NCI-H2227 (cell line): ENCODE measurements at regions not wholly inside any gene's neighbourhood (a gene's known extent, or its start where the extent isn't known, plus 50 kb on each side); places are given as distances from the start of the nearest gene placed in this dataset.
"Not testable (repeated sequence)": the region's sequence is repeated elsewhere in the genome, so short reads cannot be mapped to it uniquely, and the experiment has no call there.

ENCODE experiments used
- DNase-seq: peaks from one replicate; lab custom pipeline; 2025; ENCODE audit not compliant: unreplicated experiment; lab: John Stamatoyannopoulos, UW

GRCh38 chr15:38002883-38003477 is 68.5 kb downstream of the TMCO5A start:
- DNase-seq: no peak

GRCh38 chr15:38004218-38004861 is 69.9 kb downstream of the TMCO5A start:
- no peak for DNase-seq

DNA sequence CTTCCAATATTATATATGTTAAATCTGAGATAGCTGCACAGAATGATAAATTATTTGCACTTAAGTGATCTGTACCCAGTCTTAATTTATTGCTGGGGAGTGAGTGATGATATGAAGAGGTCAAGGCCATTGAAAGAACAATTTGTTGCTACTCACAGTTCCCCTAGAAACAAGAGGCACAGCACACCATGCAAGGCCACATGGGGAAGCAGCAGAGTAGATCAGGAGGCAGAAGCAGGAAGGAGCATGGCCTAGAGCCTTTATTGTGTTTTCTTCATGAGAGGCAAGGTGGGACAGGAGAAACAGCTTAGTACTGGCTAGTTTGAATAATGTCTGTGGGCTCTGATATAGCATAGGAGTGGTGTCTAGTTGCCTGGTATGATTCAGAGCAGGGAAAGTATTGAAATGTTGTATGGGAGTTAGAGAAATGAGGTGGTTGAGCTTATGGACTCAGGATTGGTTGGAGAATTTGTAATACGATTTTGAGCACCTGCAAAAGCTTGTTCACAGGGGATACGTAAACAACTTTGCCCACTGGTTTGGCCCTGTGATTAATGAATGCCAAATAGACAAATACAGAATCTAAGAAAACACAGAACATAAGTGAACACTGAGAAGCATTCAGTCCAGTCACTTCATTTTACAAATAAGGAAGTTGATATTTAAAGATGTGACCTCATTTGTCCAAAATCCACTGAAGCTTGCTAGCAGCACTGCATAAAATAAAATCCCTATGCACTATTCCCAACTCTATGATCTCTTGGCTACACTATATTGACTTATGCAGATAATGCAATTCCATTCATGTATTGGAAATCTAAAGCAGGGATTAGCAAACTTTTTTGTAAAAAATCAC is 71.7 kb downstream of the TMCO5A start:
- no peak for DNase-seq

GRCh38 chr15:38010395-38010794 is 76.0 kb downstream of the TMCO5A start:
- no peak for DNase-seq

GRCh38 chr15:38012894-38013293 is 78.5 kb downstream of the TMCO5A start:
- DNase-seq: no peak

DNA sequence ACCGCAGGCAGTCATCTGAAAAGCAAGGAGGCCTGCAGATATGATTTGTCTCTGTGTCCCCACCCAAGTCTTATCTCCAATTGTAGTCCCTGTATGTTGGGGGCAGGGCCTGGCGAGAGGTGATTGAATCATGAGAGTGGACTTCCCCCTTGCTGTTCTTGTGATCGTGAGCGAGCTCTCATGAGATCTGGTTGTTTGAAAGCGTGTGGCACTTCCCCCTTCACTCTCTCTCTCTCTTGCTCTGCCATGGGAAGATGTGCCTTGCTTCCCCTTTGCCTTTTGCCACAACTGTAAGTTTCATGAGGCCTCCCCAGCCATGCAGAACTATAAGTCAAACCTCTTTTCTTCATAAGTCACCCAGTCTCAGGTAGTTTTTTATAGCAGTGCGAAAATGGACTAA is 83.3 kb downstream of the TMCO5A start:
- no peak for DNase-seq

DNA sequence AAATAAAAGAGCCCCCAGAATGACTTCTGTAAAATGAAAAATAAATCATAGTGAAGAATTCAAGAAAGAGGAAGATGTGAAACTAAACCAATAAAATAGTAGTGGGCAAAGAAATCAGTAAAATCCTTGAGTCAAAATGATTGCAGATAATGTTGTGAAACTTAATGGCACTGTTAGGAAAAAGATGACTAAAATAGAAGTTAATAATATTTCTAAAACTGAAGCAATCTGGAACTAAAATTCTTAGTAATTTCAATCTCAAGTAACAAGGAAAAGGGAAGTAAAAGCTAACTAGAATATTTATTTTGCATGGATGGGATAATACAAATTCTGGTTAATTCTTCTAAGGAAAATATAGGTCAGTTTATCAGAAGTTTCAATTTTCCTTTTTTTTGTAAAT is 84.6 kb downstream of the TMCO5A start:
- DNase-seq: no peak

GRCh38 chr15:38021259-38021658 is 86.8 kb downstream of the TMCO5A start:
- DNase-seq: no peak

DNA sequence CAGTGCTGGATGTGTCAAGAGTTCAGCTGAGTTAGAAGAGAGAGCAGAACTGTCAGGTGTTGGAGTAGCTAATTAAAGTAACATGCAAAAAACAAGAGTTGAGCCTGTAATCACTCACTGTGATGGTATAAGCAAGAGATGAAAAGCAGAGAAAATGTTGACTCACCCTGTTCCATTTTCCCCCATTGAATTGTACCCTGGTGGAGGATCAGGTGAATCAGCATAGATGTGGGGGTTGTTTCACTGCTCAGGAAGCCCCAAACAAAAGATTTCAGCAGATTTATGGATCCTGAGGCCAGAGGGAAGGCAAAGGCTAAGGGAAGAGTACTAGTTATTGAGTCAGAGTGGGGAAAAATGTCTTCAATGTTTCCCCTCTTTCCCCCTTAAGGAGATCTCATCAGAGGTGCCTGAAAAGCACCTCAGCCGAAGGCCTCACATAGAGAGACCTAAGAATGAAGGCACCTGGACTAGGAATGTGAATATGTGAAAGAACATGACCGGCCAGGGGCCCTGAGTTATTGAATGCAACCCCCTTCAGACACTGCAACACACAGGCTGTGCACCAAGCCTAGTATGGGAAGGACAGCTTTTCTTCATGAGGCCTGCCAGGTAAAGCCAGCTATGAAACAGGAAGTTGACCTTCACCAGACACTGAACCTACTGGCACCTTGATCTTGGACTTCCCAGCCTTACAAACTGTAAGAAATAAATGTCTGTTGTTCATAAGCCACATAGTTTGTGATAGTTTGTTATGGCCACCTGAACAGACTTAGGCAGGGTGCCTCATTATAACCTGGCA is 90.1 kb downstream of the TMCO5A start:
- no peak for DNase-seq

- not testable (repeated sequence) for DNase-seq
These were observed 91.2 kb downstream of the TMCO5A start for GRCh38 chr15:38025656-38026055.

GRCh38 chr15:38028869-38029268 is 94.4 kb downstream of the TMCO5A start:
- no peak for DNase-seq

DNA sequence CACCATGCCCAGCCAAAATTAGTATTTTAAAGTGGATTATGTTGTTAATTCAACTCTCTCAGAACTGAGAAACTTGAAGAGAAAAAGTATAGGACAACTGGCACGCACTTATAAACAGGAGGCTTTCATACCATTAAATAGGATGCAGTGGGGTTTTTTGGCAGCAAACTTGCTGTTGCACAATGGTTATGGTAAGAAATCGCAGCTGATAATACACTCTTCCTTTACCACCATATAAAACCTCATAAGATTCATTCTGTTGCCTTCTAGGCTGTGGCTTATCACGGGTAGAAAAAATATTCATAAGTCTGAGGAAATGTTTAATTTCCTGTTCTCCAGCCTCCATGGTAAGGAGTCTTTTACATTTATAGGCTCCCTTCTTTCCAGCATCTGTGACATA is 95.3 kb downstream of the TMCO5A start:
- DNase-seq: no peak

- no peak for DNase-seq
These were observed 96.2 kb downstream of the TMCO5A start for GRCh38 chr15:38030609-38031008.

DNA sequence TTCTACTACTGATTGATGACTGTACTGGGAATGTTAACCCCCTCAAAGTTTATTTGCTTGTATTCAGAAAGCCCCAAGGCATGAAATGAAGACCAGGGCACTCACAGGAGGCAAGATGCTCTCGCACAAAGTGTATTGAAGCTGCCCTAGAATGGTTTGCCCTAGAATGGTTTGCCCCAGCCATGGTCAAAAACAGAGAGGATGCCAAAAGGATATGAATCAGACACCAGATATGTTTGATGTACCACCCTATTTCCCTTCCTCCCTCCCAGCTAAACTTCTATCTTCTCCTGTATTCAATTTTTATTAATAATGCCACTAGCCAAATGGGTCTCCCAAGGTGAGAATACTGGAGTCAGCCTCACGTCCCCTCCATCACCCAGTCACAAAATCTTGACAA is 101.3 kb downstream of the TMCO5A start:
- no peak for DNase-seq

GRCh38 chr15:38036790-38037338 is 102.4 kb downstream of the TMCO5A start:
- no peak for DNase-seq

DNA sequence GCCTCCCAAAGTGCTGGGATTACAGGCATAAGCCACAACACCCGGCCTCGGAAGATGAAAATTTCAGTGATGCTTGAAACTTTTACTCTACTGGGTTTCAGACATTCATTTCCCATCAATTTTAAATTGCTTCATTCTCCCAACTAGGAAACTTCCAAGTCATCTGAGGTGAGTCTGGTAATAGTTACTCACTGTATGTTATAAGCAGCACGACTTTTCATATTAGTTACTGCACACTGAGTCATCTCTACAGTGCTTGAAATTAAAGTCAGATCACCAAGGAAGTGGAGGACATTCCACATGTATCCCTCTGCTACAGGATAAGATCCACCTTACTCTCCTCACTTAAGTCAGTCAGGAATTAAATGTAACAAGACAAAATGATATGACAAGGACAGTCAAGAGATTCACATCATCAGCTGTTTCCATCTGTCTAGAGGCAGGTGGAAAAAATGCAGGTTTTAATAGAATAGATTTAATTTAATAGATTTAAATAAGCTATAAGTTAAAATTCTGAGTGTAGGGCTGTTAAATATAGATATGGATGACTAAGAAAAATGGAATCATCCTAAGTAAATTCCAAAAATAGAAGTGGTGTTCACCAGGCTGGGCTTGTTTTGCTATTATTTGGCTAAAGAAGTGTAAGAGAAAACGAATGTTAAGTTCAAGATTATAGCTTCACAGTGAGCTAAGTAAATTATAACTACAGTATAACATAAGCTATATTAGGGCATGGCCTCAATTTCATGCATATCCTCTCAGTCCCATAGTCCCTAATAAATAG is 104.4 kb downstream of the TMCO5A start:
- no peak for DNase-seq

DNA sequence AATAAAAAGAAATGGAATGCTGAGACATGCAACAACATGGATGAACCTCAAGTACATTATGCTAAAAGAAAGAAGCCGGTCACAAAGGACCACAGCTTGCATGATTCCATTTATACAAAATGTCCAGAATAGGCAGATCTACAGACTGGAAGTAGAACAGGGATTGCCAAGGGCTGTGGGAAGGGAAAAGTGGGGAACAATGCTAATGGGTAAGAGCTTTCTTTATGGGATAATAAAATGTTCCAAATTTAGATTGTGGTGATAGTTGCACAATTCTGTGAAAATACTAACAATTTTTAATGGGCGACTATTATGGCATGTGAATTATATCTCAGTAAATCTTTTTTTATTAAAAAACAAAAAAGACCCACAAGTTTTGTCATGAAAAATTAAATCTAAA is 106.2 kb downstream of the TMCO5A start:
- DNase-seq: no peak

DNA sequence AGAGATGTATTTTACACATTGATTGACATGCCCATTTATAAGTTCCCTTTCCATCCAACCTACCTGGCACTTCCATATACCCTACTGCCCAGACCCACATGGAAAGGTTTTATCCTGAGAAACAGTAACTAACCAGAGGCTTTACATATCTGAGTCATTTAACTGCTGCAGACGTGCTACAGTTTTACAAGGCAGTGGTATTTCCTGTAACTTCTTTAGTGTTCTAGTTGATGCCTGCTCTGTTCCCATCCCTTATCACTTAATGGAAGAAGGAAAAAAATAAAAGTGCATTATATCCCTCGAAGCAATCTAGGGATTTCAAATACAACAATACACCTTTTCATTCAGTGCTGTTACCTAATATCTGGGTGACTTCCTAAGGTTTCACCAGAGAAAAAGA is 107.1 kb downstream of the TMCO5A start:
- DNase-seq: no peak

DNA sequence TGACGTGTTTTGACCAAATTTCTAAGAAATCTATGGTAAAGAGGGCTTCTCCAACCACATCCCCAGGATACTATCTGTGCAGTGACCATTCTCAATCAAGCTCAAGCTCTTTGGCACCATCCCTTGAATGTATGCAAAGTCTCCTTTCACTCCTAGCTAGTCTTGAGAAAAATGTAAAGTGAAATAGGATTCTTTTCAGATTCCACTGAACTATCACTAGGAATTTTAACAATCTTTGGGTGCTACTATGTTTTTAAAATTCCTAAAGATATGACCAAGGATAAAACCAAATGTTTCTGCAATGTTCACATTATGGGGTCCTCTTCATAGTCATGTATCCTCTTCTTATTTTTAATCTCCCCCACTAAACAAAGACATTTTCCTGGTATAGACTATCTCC is 107.8 kb downstream of the TMCO5A start:
- no peak for DNase-seq

GRCh38 chr15:38042707-38043445 is 108.4 kb downstream of the TMCO5A start:
- no peak for DNase-seq
